ENCODE measurements at regions not wholly inside any gene's neighbourhood (a gene's known extent, or its start where the extent isn't known, plus 50 kb on each side); places are given as distances from the start of the nearest gene placed in this dataset.

GRCh38 chrX:39301036-39301435, 499.8 kb downstream of the MID1IP1 start:
- Histone ChIP-seq H3K27ac (ENCODE audit: low read length) (no peak overlapping the region), H3K9me3 (ENCODE audit: low read length) (no peaks in the 10 kb centered on the region), H3K9ac (ENCODE audit: low read length) (no peak overlapping the region), H3K27me3 (ENCODE audit: insufficient read depth, low read depth, low read length) (no peaks in the 10 kb centered on the region), H3K4me3 (ENCODE audit: low read length) (no peak overlapping the region), H3K79me2 (replicated peaks; ENCODE audit: insufficient read depth, low read length) (no peaks in the 10 kb centered on the region), H2AFZ (ENCODE audit: low read depth, low read length) (no peak overlapping the region), H3K9me2 (ENCODE audit: insufficient read depth, low read length) (no peaks in the 10 kb centered on the region), H4K20me1 (ENCODE audit: insufficient read depth) (no peaks in the 10 kb centered on the region), H3K36me3 (ENCODE audit: insufficient read depth, low read length) (no peaks in the 10 kb centered on the region), H3F3A (ENCODE audit: insufficient read depth, low read length, poor library complexity, severe bottlenecking) (no peaks in the 10 kb centered on the region), H3K4me2 (ENCODE audit: low read length) (no peak overlapping the region)
- TF ChIP-seq SMC3 (conservative IDR thresholded peaks at IDR 0.05; ENCODE audit: poor library complexity) (no peak), EP300 (conservative IDR thresholded peaks at IDR 0.05; ENCODE audit: poor library complexity, severe bottlenecking) (no peak), TAF1 (IDR thresholded peaks at IDR 0.05; ENCODE audit: low read depth) (no peak), EZH2 (IDR thresholded peaks at IDR 0.05; ENCODE audit: borderline replicate concordance, insufficient read depth, low read length, poor library complexity, severe bottlenecking) (no peak), CTCF (IDR thresholded peaks at IDR 0.05; ENCODE audit: poor library complexity, severe bottlenecking) (no peak), REST (IDR thresholded peaks at IDR 0.05; ENCODE audit: borderline replicate concordance) (no peak), MXI1 (conservative IDR thresholded peaks at IDR 0.05; ENCODE audit: poor library complexity, severe bottlenecking) (no peak), POLR2AphosphoS5 (IDR thresholded peaks at IDR 0.05) (no peak), RAD21 (conservative IDR thresholded peaks at IDR 0.05) (no peak)

GRCh38 chrX:39302838-39303237, 501.6 kb downstream of the MID1IP1 start:
- H3K79me2 ChIP-seq (replicated peaks; ENCODE audit: insufficient read depth, low read length): no peaks in the 10 kb centered on the region
- H3F3A ChIP-seq (ENCODE audit: insufficient read depth, low read length, poor library complexity, severe bottlenecking): no peaks in the 10 kb centered on the region
- H3K27ac ChIP-seq (ENCODE audit: low read length): no peak overlapping the region
- H3K4me2 ChIP-seq (ENCODE audit: low read length): no peak overlapping the region
- H3K4me3 ChIP-seq (ENCODE audit: low read length): no peak overlapping the region
- no peaks in the 10 kb centered on the region for H3K9me3 ChIP-seq (ENCODE audit: low read length)
- no peaks in the 10 kb centered on the region for H3K36me3 ChIP-seq (ENCODE audit: insufficient read depth, low read length)
- H3K27me3 ChIP-seq (ENCODE audit: insufficient read depth, low read depth, low read length): no peaks in the 10 kb centered on the region
- no peak overlapping the region for H2AFZ ChIP-seq (ENCODE audit: low read depth, low read length)
- TF ChIP-seq REST (IDR thresholded peaks at IDR 0.05; ENCODE audit: borderline replicate concordance) (no peak), SMC3 (conservative IDR thresholded peaks at IDR 0.05; ENCODE audit: poor library complexity) (no peak), CTCF (IDR thresholded peaks at IDR 0.05; ENCODE audit: poor library complexity, severe bottlenecking) (no peak), POLR2AphosphoS5 (IDR thresholded peaks at IDR 0.05) (no peak), TAF1 (IDR thresholded peaks at IDR 0.05; ENCODE audit: low read depth) (no peak), EP300 (conservative IDR thresholded peaks at IDR 0.05; ENCODE audit: poor library complexity, severe bottlenecking) (no peak)
- no peaks in the 10 kb centered on the region for H3K9me2 ChIP-seq (ENCODE audit: insufficient read depth, low read length)
- no peaks in the 10 kb centered on the region for H4K20me1 ChIP-seq (ENCODE audit: insufficient read depth)
- H3K9ac ChIP-seq (ENCODE audit: low read length): no peak overlapping the region
